ENCODE measurements at regions not wholly inside any gene's neighbourhood (a gene's known extent, or its start where the extent isn't known, plus 50 kb on each side); places are given as distances from the start of the nearest gene placed in this dataset.

DNA sequence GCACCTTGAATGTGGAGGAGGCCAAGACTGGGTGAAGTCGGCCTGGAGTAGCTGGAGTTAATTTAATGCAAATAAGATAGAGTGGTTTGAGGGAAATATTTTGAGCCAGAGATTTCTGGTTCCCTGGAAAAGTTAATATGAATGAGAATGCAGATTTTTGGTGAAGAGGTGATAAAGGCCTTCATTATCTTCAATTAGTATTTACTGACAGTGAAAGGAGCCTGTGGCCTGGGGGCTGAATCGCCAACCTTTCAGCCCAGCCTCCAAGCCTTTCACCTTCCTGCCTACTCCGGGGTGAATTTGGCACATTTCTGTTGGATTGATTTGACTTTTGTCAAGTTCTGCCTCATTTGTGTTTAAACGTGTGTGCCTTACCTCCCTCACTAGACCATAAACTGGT lies 147.8 kb downstream of the SOX2 start:
- DNase-seq (ENCODE audit: low read depth), result no peak

DNA sequence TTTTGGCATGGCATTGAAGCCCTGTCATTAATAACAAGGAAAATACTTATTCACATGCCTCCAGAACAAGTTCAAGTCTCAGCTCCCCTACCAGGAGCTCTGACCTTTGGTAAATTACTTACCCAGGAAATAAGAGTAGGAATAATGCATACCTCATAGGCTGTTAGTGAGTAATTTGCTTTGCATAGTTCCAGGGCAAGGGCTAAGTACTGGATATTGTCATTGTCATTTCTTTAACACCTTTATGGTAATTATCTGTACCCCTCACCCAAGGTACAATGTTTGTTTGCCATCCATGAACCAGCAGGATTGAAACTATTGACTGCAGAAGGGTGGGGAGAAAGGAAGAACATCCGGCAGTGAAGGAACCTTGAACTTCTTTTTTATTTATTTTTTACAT lies 148.5 kb downstream of the SOX2 start:
- no peak for DNase-seq (ENCODE audit: low read depth)

DNA sequence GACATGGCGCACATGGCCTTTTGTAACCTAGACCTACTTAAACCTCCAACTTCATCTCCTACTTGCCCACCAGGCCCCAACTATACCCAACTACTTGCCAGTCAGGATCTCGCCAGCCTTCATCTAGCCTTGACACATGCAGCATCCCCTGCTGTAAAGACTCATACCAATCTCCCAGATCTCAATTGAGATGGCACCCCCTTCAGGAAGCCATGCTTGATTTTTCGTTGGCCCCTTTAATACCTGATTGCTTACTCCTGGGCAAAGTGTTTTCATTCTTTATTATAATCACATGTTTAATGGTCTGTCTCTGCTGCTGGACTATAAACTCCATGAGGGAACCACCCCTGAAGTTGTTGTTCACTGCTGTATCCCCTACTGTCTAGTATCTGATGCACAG lies 150.8 kb downstream of the SOX2 start:
- no peak for DNase-seq (ENCODE audit: low read depth)

DNA sequence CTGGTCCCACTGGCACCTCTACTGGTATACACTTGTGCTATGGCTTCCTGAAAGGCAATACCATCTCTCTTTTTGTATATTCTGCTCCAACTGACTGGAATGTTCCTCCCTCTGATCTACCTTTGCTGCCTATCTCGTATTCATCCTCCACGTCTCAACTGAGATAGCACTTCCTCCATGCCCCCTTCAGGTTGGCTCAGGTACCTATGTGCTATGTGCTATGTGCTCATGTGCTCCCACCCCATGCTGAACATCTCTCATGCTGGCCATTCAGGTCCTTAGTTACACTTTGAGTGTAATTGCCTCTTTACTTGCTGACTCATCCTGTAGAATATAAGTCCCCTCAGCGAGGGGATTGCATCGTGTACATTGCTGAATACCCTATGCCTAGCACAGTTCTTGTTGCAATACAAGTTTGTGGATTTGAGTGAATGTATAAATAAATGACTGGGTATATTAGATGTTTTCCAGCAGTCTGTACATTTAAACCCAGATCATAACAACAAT lies 156.9 kb downstream of the SOX2 start:
- DNase-seq (ENCODE audit: low read depth), result no peak

DNA sequence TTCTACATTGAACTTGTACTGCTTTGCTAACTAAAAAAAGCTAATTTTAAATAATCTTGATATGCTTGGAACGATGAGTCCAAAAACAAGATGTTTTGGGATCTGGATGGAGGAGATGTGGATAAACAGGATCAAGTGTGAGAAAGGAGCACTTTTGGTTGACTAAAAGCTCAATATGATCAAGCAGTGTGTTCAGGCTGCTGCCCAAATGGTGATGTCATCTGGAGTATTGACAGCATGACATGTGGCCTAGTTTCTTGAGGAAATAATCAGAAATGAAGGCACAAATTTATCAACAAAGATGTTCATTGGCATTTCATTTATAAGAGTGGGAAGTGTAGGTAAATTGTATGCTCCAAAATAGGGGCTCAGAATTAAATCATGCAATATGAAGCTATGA lies 161.2 kb downstream of the SOX2 start:
- no peak for DNase-seq (ENCODE audit: low read depth)

DNA sequence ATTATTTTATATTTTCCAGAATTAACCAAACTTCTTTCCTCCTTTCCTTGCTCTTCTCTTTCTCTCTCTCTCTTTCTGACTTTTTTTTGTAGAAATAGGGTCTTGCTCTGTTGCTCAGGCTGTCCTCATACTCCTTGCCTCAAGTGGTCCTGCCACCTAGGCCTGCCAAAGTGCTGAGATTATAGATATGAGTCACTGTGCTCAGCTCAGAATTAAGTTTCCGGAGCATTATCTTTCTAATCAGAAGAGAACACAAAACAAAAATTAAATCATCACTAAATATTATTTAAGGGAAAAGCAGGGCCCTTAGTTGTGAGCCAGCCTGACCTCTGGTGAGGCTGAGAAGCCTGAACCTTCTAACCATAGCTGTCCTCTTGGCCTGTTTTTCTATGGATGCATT lies 168.2 kb downstream of the SOX2 start:
- no peak for DNase-seq (ENCODE audit: low read depth)

DNA sequence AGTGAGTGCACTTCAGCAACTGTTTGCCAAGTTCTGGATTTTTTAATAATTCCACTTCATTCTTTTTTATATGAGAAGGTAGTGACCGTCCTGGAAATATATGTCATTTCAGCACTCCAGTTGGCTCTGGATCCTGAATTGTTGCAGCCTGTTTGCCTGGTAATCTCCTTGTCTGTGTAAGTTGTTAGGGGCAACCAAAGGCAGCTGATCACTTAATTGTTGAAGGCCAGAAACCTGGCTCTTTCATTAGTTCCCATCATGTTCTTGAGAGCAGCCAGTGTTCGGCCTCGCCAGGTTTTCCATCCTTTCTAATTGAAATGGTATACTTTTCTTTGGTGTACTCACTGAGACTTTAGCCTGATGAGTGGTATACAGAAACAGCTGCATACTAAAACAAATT lies 168.6 kb downstream of the SOX2 start:
- DNase-seq (ENCODE audit: low read depth), result no peak

DNA sequence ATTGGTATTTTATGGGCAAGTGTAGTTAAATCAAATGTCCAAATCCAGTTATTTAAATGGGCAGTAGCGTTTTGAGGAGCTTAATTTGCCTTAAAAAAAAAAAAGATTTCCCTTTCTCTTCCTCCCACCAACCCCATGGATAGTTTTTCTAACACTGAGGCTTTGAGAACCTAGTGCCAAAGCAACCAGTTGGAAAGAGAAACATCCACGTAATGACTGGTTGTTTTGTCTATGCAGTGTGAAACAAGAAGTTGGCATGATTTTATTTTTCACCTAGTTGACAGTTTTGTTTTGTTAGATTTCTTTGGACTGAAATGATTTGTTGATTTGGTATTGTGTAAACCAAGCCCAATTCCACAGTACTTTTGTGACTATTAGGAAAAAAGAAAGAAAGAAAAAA lies 170.0 kb downstream of the SOX2 start:
- DNase-seq (ENCODE audit: low read depth), result no peak

DNA sequence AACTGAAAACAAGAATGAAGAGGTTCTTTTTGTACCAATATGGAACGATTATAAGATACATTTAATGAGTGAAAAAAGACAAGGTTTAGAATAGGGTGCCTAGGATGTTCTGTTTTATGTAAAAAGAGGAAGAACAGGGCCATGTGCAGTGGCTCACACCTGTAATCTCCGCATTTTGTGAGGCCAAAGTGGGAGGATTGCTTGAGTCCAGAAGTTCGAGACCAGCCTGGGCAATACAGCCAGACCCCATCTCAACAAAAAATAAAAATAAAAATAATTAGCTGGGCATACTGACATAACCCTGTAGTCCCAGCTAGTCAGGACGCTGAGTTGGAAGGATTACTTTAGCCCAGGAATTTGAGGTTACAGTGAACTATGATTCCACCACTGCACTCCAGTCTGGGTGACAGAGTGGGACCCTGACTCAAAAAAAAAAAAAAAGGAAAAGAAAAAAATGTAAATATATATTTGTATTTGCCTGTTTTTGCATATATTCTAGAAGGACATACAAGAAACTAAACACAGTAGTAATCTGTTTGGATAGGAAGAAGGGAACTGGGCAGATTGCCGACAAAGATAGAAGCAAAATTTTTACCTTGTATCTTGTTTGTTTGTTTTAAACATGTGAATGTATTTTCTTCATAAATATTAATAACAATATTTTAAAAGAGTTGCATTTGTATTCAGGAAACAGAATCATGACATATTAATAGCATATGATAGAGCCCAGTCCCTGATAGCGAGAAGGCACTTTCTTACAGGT lies 174.3 kb downstream of the SOX2 start:
- no peak for DNase-seq (ENCODE audit: low read depth)

DNA sequence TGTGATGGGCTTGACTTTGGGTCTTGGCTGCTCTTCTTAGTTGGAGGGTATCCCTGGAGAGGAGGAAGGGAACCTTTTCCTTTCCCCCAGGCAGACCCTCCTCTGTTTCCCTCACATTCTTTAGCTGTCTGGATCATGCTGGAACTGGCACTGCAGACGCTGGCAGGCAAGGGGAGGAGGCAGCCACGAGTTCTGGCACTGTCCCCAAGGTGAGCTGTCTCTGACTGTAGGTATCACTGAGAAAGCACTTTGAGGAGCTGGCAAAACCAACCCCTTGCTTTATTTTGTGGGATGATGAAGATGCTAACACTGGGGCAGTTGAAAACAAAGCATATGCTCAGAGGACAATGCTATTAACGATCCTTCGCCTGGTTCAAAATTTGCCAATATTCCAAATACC lies 175.0 kb downstream of the SOX2 start:
- DNase-seq (ENCODE audit: low read depth), result no peak

DNA sequence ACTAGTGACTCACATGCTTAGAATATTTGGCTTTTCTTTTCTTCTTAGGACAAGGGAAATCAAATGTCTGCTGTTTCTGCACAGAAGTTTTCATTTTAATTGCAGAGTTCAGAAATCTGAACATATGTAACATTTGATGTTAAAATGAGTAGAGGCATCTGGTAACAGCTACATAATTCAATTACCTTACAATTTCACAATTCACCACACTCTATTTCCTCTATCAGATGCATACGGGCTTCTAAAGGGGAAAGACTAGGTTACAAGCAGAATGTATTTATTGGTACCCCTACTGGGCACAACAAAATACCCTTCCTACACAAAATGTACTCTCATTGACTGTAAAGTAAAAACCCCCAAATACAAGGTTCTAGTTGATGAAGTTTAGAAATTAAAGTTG lies 176.0 kb downstream of the SOX2 start:
- no peak for DNase-seq (ENCODE audit: low read depth)

DNA sequence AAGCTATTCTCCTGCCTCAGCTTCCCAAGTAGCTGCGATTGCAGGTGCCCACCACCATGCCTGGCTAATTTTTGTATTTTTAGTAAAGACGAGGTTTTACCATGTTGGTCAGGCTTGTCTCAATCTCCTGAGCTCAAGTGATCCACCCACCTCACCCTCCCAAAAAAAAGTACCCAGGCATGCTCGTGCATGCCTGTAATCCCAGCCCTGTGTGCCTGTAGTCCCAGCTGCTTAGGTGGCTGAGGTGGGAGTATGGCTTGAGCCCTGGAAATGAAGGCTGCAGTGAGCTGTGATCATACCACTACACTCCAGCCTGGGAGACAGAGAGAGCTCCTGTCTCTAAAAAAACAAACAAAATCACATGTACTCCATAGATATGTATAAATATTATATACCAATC lies 176.5 kb downstream of the SOX2 start:
- DNase-seq (ENCODE audit: low read depth), result no peak

DNA sequence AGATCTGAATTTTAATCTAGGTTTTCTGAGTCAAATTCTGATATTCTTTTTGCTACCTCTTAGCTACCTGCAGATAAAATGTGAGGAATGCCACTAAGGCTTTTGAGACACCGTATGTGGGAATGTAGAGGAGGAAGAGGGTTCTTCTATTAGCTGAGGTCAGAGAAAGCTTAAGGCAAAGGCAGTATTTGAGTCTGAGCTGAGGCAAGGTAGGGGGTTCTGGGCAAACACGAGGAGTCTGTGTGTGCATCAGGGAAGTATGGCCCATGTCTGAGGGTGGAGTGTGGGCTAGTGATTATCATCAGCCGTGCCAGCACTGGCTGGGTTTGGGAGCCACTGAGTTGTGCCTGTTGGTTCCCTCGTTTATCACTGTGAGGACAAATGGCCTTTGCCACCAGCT lies 181.1 kb downstream of the SOX2 start:
- DNase-seq (ENCODE audit: low read depth), result no peak

DNA sequence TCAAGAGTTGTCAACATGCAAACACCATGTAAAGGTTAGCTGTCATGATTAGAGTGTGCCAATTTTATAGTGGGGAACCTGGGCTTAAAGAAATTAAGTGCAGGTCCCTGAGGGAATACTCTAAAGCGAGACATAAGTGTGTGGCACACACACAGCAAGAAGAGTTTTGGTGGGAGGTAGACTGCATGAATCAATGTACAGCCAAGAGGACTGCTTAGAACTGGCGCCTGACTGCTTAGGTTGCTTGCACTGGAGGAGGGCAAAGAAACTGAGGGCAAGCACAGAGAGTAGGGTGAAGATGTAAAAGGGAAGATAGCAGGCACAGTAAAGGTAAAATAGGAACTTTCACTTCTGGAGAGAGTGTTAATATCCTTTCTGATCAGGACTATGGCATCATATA lies 184.9 kb downstream of the SOX2 start:
- no peak for DNase-seq (ENCODE audit: low read depth)

DNA sequence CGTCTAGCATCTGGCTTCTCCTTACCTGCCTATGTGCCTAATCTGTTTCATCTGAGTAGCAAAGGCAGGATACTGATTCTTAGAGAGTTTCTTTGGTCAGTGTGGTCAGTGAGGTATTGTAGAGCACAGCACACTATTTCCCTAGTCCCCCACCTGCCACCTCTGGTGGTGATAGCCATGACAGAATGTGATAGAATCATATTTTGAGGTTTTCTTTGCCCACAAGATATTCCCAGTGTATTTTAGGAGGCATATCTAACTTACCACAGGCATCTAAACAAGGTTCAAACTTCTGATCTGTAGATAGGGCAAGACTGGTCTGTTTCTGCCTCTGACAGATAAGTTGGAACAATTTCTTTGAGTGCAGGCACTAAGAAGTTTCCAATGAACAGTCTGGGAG lies 188.0 kb downstream of the SOX2 start:
- no peak for DNase-seq (ENCODE audit: low read depth)

DNA sequence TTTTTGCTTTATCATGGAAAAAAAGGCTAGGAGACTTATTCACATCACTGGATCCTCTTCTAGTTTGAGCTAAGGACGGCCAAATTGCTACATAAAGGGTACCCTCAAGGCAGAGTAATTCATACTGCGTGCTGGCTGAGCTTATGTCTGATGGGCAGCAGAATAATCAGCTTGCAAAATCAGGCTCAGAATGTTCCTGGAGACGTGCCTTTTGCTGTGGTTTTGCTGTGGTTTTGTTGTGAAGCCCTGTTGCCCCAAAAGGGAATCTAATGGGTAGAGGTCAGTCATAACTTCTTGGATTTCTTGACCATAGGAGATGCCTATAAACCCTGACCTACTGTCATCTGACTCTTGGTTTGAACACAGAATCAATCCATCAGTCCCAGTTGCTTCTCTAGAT lies 189.9 kb downstream of the SOX2 start:
- DNase-seq (ENCODE audit: low read depth), result no peak

DNA sequence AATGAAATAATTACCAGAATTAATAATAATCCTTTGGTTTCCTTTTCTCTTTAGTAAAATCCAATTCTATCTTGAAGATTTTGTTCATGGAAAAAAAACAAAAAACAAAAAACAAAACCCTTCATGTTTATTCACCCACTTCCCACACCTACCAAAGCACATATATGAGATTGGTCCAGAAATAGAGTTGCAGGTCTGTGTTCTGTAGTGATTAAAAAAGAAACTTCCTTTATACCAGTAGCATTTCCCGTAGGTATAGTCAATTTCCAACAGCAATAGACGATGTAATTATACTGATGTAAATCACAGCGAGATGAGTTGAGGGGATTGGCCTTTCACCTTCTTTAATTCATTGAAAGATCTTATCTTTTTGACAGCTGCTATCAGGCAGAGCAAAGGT lies 194.6 kb downstream of the SOX2 start:
- DNase-seq (ENCODE audit: low read depth), result no peak

DNA sequence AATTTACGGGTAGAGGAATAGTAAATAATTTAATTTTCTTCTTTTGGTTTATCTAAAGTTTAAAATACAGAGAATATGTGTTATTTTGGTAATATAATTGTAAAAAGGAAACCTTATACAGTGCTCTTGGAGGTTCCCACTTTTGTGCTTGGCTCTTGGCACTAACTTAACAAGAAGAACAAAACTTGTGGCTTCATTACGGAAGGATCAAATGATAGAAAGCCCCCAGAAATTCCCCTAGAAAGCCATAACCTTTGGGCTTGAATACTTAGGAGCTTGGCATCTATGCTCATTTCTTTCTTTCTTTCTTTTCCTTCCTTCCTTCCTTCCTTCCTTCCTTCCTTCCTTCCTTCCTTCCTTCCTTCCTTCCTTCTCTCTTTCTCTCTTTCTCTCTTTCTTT lies 197.5 kb downstream of the SOX2 start:
- no peak for DNase-seq (ENCODE audit: low read depth)

DNA sequence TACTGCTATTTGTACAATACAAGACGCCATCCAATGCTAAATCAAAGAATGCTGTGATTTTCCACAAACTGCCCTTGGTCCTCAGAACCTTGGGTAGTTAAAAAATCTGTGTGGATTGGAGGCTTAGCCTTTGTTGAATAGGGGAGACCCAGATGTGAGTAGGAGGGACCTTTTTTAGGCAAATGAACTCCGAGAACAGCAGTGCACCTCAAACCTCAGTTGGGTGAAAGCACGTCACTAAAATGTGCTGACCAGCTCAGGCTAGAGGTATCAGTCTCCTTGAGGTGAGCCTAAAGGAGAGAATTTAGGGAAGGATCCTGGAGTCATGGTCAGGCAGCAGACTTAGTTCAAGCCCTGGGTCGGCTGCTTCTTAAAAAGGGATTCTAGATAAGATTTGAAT lies 200.7 kb downstream of the SOX2 start:
- DNase-seq (ENCODE audit: low read depth), result no peak

DNA sequence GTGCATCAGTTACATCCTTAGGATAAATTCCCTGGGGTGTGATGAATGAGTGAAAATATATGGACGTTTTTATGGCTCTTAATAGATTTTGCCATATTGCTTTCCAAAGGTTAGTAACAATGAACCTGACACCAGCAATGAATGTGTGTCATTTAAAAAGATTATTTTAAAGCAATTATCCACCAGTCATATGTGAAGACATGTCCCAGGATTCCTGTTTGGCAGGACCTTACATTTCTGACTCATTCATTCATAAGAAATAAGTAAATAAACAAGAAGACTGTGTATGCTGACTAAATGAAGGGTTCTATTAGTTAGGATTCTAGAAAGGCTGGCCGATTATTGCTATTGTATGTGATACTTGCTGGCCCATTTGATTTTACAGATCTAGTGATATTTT lies 201.5 kb downstream of the SOX2 start:
- no peak for DNase-seq (ENCODE audit: low read depth)

DNA sequence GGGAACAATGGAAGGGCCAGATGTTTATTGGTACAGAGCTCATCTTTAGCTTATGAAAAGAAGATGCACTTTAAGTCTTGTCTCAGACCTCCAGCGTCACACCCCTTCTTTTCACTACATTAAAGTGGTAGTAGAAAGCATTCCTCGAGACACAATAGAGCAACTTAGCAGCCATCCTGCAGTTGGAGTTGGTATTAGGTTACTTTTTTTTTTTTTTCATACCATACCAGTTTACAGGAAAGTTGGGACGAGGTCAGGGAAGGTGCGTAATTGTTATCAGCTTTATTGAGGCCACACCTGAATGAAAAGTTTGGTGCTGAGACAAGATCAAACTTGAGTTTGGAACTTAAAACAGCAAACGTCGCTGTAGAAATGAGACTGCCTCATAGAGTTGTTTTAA lies 203.8 kb downstream of the SOX2 start:
- DNase-seq (ENCODE audit: low read depth), result no peak

DNA sequence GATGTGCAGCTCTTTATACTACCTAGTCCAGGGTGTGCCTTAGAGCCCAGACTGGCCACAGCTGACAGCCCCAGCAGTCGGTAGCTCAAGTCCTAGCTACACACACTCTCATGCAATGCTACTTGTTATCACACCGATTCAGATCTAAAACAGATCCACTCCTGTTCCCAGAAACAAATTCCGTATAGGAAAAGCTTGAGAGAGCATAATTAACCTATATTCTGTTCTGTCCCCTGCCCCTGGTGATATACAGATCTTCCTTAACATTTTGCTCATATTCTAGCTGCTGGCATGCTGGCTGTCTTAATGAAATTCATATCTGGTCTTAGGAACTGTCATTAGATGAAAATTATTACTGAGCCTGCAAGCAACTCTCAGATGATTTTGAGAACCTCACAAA lies 204.3 kb downstream of the SOX2 start:
- no peak for DNase-seq (ENCODE audit: low read depth)

DNA sequence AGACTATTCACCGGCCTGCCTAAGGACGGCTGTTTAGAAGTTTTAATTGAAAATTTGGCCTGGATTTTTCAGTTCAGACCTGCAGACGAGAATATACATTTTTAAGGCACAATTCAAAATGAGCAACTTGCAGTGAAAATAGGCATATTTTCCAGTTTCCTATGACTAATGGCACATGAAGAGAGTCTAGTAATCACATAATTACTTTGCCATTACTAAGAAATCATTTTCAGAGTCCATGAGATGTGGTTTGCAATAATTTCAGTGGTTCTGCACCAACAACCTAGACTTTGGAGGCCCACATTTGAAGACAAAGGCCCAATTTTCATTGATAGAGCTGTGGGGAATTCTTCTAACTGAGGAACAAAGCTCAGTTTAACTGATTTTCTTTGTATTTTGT lies 205.3 kb downstream of the SOX2 start:
- DNase-seq (ENCODE audit: low read depth), result no peak

DNA sequence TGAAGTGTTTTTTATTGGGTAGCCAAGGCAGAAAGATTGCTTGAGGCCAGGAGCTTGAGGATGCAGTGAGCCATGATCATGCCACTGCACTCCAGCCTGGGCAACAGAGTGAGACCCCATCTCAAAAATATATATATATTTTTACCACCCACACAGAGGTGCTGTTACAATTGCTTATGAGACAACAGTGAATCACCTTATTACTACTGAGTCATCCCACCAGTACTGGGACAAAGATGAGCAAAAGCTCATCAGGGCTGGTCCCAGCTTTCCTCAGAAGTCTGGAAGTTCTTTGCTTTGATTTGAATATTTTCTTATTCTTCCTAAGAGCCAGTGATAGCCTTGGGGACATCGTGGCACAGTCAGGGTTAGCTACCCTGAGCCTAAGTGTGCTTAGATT lies 207.7 kb downstream of the SOX2 start:
- no peak for DNase-seq (ENCODE audit: low read depth)

DNA sequence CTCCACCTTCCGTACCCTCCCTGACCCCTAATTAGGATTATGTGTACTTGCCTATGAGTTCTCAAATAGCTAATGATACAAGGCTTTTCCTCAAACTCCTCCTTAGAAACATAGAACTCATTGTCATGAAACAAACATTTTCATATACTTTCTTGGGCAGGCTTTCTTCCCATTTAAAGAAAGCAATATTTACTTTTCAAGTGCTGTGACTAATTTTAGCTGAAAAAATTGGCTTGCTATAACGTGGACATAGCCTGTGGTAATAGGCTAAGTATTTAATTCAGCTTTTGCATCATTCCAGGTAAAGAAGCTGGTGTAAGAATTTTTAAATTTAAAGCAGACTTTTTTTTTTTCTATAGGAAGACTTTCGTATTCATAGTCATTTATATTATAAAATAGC lies 208.7 kb downstream of the SOX2 start:
- no peak for DNase-seq (ENCODE audit: low read depth)
